NK-92 (cell line): ENCODE measurements at regions not wholly inside any gene's neighbourhood (a gene's known extent, or its start where the extent isn't known, plus 50 kb on each side); places are given as distances from the start of the nearest gene placed in this dataset.

Experiments used
- DNase-seq: peaks from one replicate; lab custom pipeline; 2025; ENCODE audit not compliant: unreplicated experiment; lab: John Stamatoyannopoulos, UW

GRCh38 chr4:27182211-27182610 is 321.6 kb downstream of the STIM2 start:
- no peak for DNase-seq

- no peak for DNase-seq
Observed at GRCh38 chr4:27184508-27185155, 324.0 kb downstream of the STIM2 start.

GRCh38 chr4:27186710-27187109 is 326.1 kb downstream of the STIM2 start:
- DNase-seq = no peak

GRCh38 chr4:27187786-27188185 is 327.1 kb downstream of the STIM2 start:
- DNase-seq = no peak

GRCh38 chr4:27189683-27190082 is 329.0 kb downstream of the STIM2 start:
- no peak for DNase-seq

GRCh38 chr4:27191592-27191991 is 331.0 kb downstream of the STIM2 start:
- DNase-seq = no peak

- DNase-seq = no peak
Observed at GRCh38 chr4:27194599-27195176, 334.0 kb downstream of the STIM2 start.

GRCh38 chr4:27198246-27198645 is 337.6 kb downstream of the STIM2 start:
- no peak for DNase-seq

GRCh38 chr4:27198971-27199370 is 338.3 kb downstream of the STIM2 start:
- no peak for DNase-seq

GRCh38 chr4:27206009-27206408 is 345.4 kb downstream of the STIM2 start:
- DNase-seq = no peak

- DNase-seq = no peak
Observed at GRCh38 chr4:27210956-27211355, 350.3 kb downstream of the STIM2 start.

GRCh38 chr4:27214010-27214409 is 353.4 kb downstream of the STIM2 start:
- no peak for DNase-seq

GRCh38 chr4:27215220-27215826 is 354.7 kb downstream of the STIM2 start:
- DNase-seq = no peak

- DNase-seq = no peak
Observed at GRCh38 chr4:27217261-27217769, 356.7 kb downstream of the STIM2 start.

- DNase-seq = no peak
Observed at GRCh38 chr4:27218013-27218412, 357.4 kb downstream of the STIM2 start.

GRCh38 chr4:27223326-27223725 is 362.7 kb downstream of the STIM2 start:
- DNase-seq = no peak

GRCh38 chr4:27233531-27233930 is 372.9 kb downstream of the STIM2 start:
- DNase-seq = no peak

- DNase-seq = no peak
Observed at GRCh38 chr4:27234306-27234899, 373.8 kb downstream of the STIM2 start.

- DNase-seq = no peak
Observed at GRCh38 chr4:27239641-27240040, 379.0 kb downstream of the STIM2 start.

GRCh38 chr4:27242217-27242616 is 381.6 kb downstream of the STIM2 start:
- no peak for DNase-seq

- DNase-seq = no peak
Observed at GRCh38 chr4:27245216-27245615, 384.6 kb downstream of the STIM2 start.

- DNase-seq = no peak
Observed at GRCh38 chr4:27248829-27249228, 388.2 kb downstream of the STIM2 start.
